ENCODE measurements at regions not wholly inside any gene's neighbourhood (a gene's known extent, or its start where the extent isn't known, plus 50 kb on each side); places are given as distances from the start of the nearest gene placed in this dataset.

DNA sequence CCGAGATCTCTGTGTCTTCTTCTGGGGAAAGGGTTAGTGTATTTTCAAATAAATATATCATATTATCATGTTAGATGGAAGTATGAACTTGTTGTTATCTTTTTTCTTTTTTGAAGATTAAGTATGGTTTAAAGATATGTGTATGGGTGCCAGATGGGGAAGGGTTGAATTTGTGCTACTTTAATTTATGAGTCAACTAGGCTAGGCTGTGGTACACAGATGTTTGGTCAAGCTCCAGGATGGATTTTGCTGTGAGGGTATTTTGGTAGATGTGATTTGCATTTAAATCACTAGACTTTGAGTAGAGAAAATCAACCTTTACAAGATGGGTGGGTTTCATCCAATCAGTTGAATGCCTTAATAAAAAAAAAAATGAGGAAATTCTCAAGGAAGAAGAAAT is 886.6 kb upstream of the ADGRB3 start:
- Histone ChIP-seq H3K4me1 (no peaks in the 10 kb centered on the region), H3K27me3 (no peaks in the 10 kb centered on the region), H3K4me3 (no peak overlapping the region), H3K27ac (no peak overlapping the region), H3K36me3 (no peaks in the 10 kb centered on the region), H3K9me3 (no peaks in the 10 kb centered on the region)
- DNase-seq (ENCODE audit: low spot score in 2 of 2): no peak
- TF ChIP-seq, protein P1, sequence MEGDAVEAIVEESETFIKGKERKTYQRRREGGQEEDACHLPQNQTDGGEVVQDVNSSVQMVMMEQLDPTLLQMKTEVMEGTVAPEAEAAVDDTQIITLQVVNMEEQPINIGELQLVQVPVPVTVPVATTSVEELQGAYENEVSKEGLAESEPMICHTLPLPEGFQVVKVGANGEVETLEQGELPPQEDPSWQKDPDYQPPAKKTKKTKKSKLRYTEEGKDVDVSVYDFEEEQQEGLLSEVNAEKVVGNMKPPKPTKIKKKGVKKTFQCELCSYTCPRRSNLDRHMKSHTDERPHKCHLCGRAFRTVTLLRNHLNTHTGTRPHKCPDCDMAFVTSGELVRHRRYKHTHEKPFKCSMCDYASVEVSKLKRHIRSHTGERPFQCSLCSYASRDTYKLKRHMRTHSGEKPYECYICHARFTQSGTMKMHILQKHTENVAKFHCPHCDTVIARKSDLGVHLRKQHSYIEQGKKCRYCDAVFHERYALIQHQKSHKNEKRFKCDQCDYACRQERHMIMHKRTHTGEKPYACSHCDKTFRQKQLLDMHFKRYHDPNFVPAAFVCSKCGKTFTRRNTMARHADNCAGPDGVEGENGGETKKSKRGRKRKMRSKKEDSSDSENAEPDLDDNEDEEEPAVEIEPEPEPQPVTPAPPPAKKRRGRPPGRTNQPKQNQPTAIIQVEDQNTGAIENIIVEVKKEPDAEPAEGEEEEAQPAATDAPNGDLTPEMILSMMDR (IDR thresholded peaks at IDR 0.05): no peak
- intact Hi-C loops (cut with DNase I): no loop called here

DNA sequence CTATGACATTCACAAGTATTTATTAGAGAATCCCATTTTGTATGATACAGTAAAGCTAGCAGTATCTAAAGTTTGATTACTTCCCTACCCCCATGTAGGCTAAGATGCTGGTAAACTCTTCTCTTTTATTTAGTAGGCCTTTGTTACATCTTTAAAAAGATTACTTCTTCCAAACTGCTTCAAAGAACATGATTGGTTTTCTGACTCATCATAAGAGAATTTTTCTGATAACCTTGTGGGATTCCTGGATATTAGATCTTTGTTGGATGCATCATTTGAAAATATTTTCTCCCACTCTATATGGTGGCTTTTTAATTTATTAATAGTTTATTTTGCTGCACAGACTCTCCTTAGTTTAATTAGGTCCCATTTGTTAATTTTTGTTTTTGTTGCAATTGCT is 898.3 kb upstream of the ADGRB3 start:
- Histone ChIP-seq H3K4me1 (no peaks in the 10 kb centered on the region), H3K27me3 (no peaks in the 10 kb centered on the region), H3K36me3 (no peaks in the 10 kb centered on the region), H3K4me3 (no peak overlapping the region), H3K9me3 (peaks cover 0 to 7% of the 10 kb centered on the region in 2 donors), H3K27ac (no peak overlapping the region)
- intact Hi-C loops (cut with DNase I): no loop called here
- TF ChIP-seq, protein P1 (IDR thresholded peaks at IDR 0.05): no peak
- no peak for DNase-seq (ENCODE audit: low spot score in 2 of 2)

DNA sequence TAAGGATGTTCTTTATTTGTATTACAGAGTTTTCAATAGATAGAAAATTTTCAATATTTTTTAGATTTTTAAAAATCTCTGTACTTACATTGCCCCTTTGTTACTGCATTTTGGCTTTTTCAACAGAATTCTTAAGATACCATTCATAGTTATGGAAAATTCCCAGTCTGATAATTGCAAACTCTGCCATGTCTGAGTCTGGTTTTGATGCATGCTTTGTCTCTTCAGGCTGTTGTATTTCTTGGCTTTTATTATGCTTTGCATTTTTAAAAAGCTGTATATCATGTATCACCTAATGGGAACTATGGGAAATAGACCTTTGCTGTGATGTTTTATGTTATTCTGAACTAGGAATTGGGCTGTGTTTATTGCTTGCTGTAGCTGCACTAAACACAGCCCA is 898.9 kb upstream of the ADGRB3 start:
- no peak overlapping the region for H3K4me3 ChIP-seq
- TF ChIP-seq, protein P1 (IDR thresholded peaks at IDR 0.05): no peak

DNA sequence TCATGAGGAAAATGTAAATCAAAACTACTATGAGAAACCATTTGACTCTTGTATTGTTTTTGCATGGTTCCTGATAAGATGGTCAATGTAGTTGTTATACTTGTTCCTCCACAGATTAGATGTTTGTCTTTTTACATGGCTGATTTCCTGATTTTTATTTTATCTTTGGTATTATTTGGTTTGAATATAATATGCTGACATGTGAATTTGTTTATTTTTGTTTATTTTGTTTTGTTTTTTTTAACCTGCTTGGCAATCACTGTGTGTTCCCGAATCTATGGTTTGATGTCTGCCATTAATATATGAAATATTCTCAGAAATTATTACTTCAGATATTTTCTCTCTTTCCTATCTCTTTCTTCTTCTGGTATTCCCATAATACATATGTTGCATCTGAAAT is 899.5 kb upstream of the ADGRB3 start:
- intact Hi-C loops (cut with DNase I): no loop called here
- TF ChIP-seq, protein P1 (IDR thresholded peaks at IDR 0.05): no peak
- no peaks in the 10 kb centered on the region for H3K4me1 ChIP-seq
- H3K36me3 ChIP-seq: no peaks in the 10 kb centered on the region
- no peak overlapping the region for H3K27ac ChIP-seq
- no peaks in the 10 kb centered on the region for H3K27me3 ChIP-seq
- peaks cover 0 to 7% of the 10 kb centered on the region in 2 donors for H3K9me3 ChIP-seq
- H3K4me3 ChIP-seq: no peak overlapping the region
- DNase-seq (ENCODE audit: low spot score in 2 of 2): no peak

More for the DNA sequence above, 898.9 kb upstream of the ADGRB3 start:
- no peak overlapping the region for H3K27ac ChIP-seq
- no peaks in the 10 kb centered on the region for H3K4me1 ChIP-seq
- H3K36me3 ChIP-seq: no peaks in the 10 kb centered on the region
- DNase-seq (ENCODE audit: low spot score in 2 of 2): no peak
- intact Hi-C loops (cut with DNase I): no loop called here
- H3K9me3 ChIP-seq: peaks cover 0 to 7% of the 10 kb centered on the region in 2 donors
- H3K27me3 ChIP-seq: no peaks in the 10 kb centered on the region

DNA sequence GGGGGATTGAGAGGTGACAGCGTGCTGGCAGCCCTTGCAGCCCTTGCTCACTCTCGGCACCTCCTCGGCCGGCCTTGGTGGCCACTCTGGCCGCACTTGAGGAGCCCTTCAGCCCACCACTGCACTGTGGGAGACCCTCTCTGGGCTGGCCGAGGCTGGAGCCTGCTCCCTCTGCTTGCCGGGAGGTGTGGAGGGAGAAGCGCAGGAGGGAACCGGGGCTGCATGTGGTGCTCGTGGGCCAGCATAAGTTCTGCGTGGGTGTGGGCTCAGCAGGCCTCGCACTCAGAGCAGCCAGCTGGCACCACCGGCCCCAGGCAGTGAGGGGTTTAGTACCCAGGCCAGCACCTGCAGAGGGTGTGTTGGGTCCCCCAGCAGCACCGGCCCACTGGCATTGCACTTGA is 912.2 kb upstream of the ADGRB3 start:
- TF ChIP-seq, protein P1 (IDR thresholded peaks at IDR 0.05): no peak
- Histone ChIP-seq H3K36me3 (no peaks in the 10 kb centered on the region), H3K4me1 (no peaks in the 10 kb centered on the region), H3K4me3 (no peak overlapping the region), H3K27me3 (no peaks in the 10 kb centered on the region), H3K27ac (no peak overlapping the region), H3K9me3 (no peaks in the 10 kb centered on the region)
- no peak for DNase-seq (ENCODE audit: low spot score in 2 of 2)
- intact Hi-C loops (cut with DNase I): no loop called here

DNA sequence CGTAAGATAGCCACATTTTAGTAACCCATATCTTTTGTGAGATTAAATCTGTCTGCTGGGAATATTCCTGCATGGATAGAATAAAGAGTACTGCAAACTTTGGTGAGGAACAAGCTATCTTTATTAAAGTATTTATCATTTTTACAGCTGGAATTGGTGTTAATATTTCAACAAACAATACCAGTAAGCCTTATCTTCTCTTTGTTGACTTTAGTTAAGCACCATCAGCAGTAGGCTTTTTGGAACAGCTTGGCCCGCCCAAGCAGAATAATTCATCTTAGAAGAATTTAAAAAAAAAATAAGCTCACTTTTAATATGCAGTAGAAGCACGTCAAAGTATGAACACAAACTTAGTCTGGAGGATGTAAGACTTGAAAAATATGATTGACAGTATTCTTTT is 917.8 kb upstream of the ADGRB3 start:
- Histone ChIP-seq H3K9me3 (no peaks in the 10 kb centered on the region), H3K27ac (no peak overlapping the region), H3K36me3 (no peaks in the 10 kb centered on the region), H3K27me3 (no peaks in the 10 kb centered on the region), H3K4me1 (no peaks in the 10 kb centered on the region), H3K4me3 (no peak overlapping the region)
- DNase-seq (ENCODE audit: low spot score in 2 of 2): no peak
- TF ChIP-seq, protein P1 (IDR thresholded peaks at IDR 0.05): no peak
- intact Hi-C loops (cut with DNase I): no loop called here

Data from ascending aorta (tissue), 2 donors.